ENCODE measurements at regions not wholly inside any gene's neighbourhood (a gene's known extent, or its start where the extent isn't known, plus 50 kb on each side); places are given as distances from the start of the nearest gene placed in this dataset.

DNA sequence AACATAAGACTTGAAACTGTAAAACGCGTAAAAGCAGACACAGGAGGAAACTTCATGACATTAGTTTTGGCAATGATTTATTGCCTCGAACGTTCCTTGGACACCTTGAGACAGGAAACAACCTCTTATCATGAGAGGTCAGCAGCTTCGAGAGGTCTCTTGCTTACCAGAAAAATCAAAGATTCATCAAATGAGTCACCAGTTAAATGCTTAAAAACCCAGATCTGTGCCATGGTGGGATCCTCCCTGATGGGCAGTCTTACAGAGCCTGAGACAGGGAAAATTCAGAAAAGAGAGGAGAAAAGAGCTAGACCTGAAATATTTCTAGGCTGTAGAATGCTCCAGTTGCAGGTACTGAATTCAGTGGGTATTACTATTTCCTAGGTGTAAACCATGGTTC, 1093.9 kb downstream of the AACS start:
- TF ChIP-seq, protein P1, sequence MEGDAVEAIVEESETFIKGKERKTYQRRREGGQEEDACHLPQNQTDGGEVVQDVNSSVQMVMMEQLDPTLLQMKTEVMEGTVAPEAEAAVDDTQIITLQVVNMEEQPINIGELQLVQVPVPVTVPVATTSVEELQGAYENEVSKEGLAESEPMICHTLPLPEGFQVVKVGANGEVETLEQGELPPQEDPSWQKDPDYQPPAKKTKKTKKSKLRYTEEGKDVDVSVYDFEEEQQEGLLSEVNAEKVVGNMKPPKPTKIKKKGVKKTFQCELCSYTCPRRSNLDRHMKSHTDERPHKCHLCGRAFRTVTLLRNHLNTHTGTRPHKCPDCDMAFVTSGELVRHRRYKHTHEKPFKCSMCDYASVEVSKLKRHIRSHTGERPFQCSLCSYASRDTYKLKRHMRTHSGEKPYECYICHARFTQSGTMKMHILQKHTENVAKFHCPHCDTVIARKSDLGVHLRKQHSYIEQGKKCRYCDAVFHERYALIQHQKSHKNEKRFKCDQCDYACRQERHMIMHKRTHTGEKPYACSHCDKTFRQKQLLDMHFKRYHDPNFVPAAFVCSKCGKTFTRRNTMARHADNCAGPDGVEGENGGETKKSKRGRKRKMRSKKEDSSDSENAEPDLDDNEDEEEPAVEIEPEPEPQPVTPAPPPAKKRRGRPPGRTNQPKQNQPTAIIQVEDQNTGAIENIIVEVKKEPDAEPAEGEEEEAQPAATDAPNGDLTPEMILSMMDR (IDR thresholded peaks at IDR 0.05; ENCODE audit: insufficient read depth, low read length, poor library complexity, severe bottlenecking): no peak
- TF ChIP-seq EZH2phosphoT487 (conservative IDR thresholded peaks at IDR 0.05; ENCODE audit: low read length): no peak
